Stimulated activated effector memory CD8-positive, alpha-beta T cell treated with anti-CD3 and anti-CD28 coated beads, Interleukin-12 subunit alpha, Interleukin-12 subunit beta, amount 100 ng/mL, for 72 hours (primary cell): ENCODE measurements at regions not wholly inside any gene's neighbourhood (a gene's known extent, or its start where the extent isn't known, plus 50 kb on each side); places are given as distances from the start of the nearest gene placed in this dataset.

ENCODE experiments used
- ATAC-seq: fragments of 150-1000 bp; cut with Tn5 transposase; 2 replicates; pipeline ENCODE4 v1.10.0; 2021
- DNase-seq, 2 donors: peaks; one replicate each; pipeline ENCODE4 v3.0.0; 2021 to 2022; ENCODE audit warnings: low spot score in 2 of 2
- H3K27ac Mint-ChIP-seq: one replicate; pipeline ENCODE4 v1.8.0; 2022; ENCODE audit warnings: mild to moderate bottlenecking, mixed read lengths
- H3K36me3 Mint-ChIP-seq: one replicate; pipeline ENCODE4 v1.8.0; 2022; ENCODE audit warnings: mild to moderate bottlenecking, mixed read lengths
- H3K4me1 Mint-ChIP-seq: one replicate; pipeline ENCODE4 v1.8.0; 2022; ENCODE audit warnings: mixed read lengths
- H3K4me3 Mint-ChIP-seq: one replicate; pipeline ENCODE4 v1.8.0; 2022; ENCODE audit warnings: mild to moderate bottlenecking, mixed read lengths
- H3K9me3 Mint-ChIP-seq: one replicate; pipeline ENCODE4 v1.8.0; 2022; ENCODE audit warnings: mixed read lengths

- H3K36me3 Mint-ChIP-seq, result no peaks in the 10 kb centered on the region
- ATAC-seq, result no peak
Measured at GRCh38 chrX:38985945-38986344, 184.7 kb downstream of the MID1IP1 start.

GRCh38 chrX:38986586-38986985 lies 185.3 kb downstream of the MID1IP1 start:
- Mint-ChIP-seq H3K4me3 (no peak overlapping the region), H3K36me3 (no peaks in the 10 kb centered on the region), H3K27ac (no peak overlapping the region), H3K4me1 (no peaks in the 10 kb centered on the region), H3K9me3 (no peaks in the 10 kb centered on the region)
- ATAC-seq (no peak), DNase-seq (no peak)

More at GRCh38 chrX:38985945-38986344, 184.7 kb downstream of the MID1IP1 start:
- no peak overlapping the region for H3K27ac Mint-ChIP-seq
- H3K4me1 Mint-ChIP-seq, result no peaks in the 10 kb centered on the region
- no peak overlapping the region for H3K4me3 Mint-ChIP-seq
- no peaks in the 10 kb centered on the region for H3K9me3 Mint-ChIP-seq
- no peak for DNase-seq

GRCh38 chrX:38987198-38987651 lies 186.0 kb downstream of the MID1IP1 start:
- DNase-seq (no peak), ATAC-seq (no peak)
- H3K27ac Mint-ChIP-seq, result no peak overlapping the region
- H3K4me3 Mint-ChIP-seq, result no peak overlapping the region
- no peaks in the 10 kb centered on the region for H3K36me3 Mint-ChIP-seq
- H3K4me1 Mint-ChIP-seq, result no peaks in the 10 kb centered on the region
- no peaks in the 10 kb centered on the region for H3K9me3 Mint-ChIP-seq

GRCh38 chrX:38988301-38988700 lies 187.0 kb downstream of the MID1IP1 start:
- no peak for ATAC-seq
- H3K4me3 Mint-ChIP-seq, result no peak overlapping the region
- H3K4me1 Mint-ChIP-seq, result no peaks in the 10 kb centered on the region
- H3K36me3 Mint-ChIP-seq, result no peaks in the 10 kb centered on the region
- H3K27ac Mint-ChIP-seq, result no peak overlapping the region
- no peak for DNase-seq
- no peaks in the 10 kb centered on the region for H3K9me3 Mint-ChIP-seq

GRCh38 chrX:38989076-38989475 lies 187.8 kb downstream of the MID1IP1 start:
- H3K4me1 Mint-ChIP-seq, result no peaks in the 10 kb centered on the region
- H3K9me3 Mint-ChIP-seq, result no peaks in the 10 kb centered on the region
- no peak overlapping the region for H3K4me3 Mint-ChIP-seq
- DNase-seq (no peak), ATAC-seq (no peak)
- H3K36me3 Mint-ChIP-seq, result no peaks in the 10 kb centered on the region
- H3K27ac Mint-ChIP-seq, result no peak overlapping the region

GRCh38 chrX:38991656-38992440 lies 190.6 kb downstream of the MID1IP1 start:
- Mint-ChIP-seq H3K36me3 (no peaks in the 10 kb centered on the region), H3K4me3 (no peak overlapping the region), H3K4me1 (no peaks in the 10 kb centered on the region), H3K27ac (no peak overlapping the region), H3K9me3 (no peaks in the 10 kb centered on the region)
- ATAC-seq, result no peak
- DNase-seq, result no peak

- no peak overlapping the region for H3K4me3 Mint-ChIP-seq
- H3K4me1 Mint-ChIP-seq, result no peaks in the 10 kb centered on the region
- no peaks in the 10 kb centered on the region for H3K9me3 Mint-ChIP-seq
- H3K36me3 Mint-ChIP-seq, result no peaks in the 10 kb centered on the region
- H3K27ac Mint-ChIP-seq, result no peak overlapping the region
- DNase-seq (no peak), ATAC-seq (no peak)
Measured at GRCh38 chrX:38992441-38993096, 191.3 kb downstream of the MID1IP1 start.

- DNase-seq (no peak), ATAC-seq (no peak)
- H3K4me3 Mint-ChIP-seq, result no peak overlapping the region
- H3K9me3 Mint-ChIP-seq, result no peaks in the 10 kb centered on the region
- H3K27ac Mint-ChIP-seq, result no peak overlapping the region
- H3K36me3 Mint-ChIP-seq, result no peaks in the 10 kb centered on the region
- H3K4me1 Mint-ChIP-seq, result no peaks in the 10 kb centered on the region
Measured at GRCh38 chrX:38993500-38993899, 192.2 kb downstream of the MID1IP1 start.

- ATAC-seq (no peak), DNase-seq (no peak)
- Mint-ChIP-seq H3K27ac (no peak overlapping the region), H3K4me3 (no peak overlapping the region), H3K9me3 (no peaks in the 10 kb centered on the region), H3K36me3 (no peaks in the 10 kb centered on the region), H3K4me1 (no peaks in the 10 kb centered on the region)
Measured at GRCh38 chrX:38999099-38999498, 197.8 kb downstream of the MID1IP1 start.

- Mint-ChIP-seq H3K4me1 (no peaks in the 10 kb centered on the region), H3K4me3 (no peak overlapping the region), H3K36me3 (no peaks in the 10 kb centered on the region), H3K27ac (no peak overlapping the region), H3K9me3 (no peaks in the 10 kb centered on the region)
- ATAC-seq, result no peak
- DNase-seq, result no peak
Measured at GRCh38 chrX:38999967-39000745, 198.9 kb downstream of the MID1IP1 start.

GRCh38 chrX:39000802-39001201 lies 199.5 kb downstream of the MID1IP1 start:
- Mint-ChIP-seq H3K36me3 (no peaks in the 10 kb centered on the region), H3K4me3 (no peak overlapping the region), H3K9me3 (no peaks in the 10 kb centered on the region), H3K4me1 (no peaks in the 10 kb centered on the region), H3K27ac (no peak overlapping the region)
- DNase-seq, result no peak
- ATAC-seq, result no peak

GRCh38 chrX:39002466-39002865 lies 201.2 kb downstream of the MID1IP1 start:
- H3K4me3 Mint-ChIP-seq, result no peak overlapping the region
- ATAC-seq, result no peak

GRCh38 chrX:39008549-39008948 lies 207.3 kb downstream of the MID1IP1 start:
- Mint-ChIP-seq H3K27ac (no peak overlapping the region), H3K4me1 (no peaks in the 10 kb centered on the region), H3K4me3 (no peak overlapping the region), H3K9me3 (no peaks in the 10 kb centered on the region), H3K36me3 (no peaks in the 10 kb centered on the region)
- DNase-seq (no peak), ATAC-seq (no peak)

More at GRCh38 chrX:39002466-39002865, 201.2 kb downstream of the MID1IP1 start:
- Mint-ChIP-seq H3K36me3 (no peaks in the 10 kb centered on the region), H3K4me1 (no peaks in the 10 kb centered on the region), H3K27ac (no peak overlapping the region), H3K9me3 (no peaks in the 10 kb centered on the region)
- DNase-seq, result no peak

GRCh38 chrX:39011454-39012221 lies 210.4 kb downstream of the MID1IP1 start:
- no peaks in the 10 kb centered on the region for H3K9me3 Mint-ChIP-seq
- no peak for DNase-seq
- no peaks in the 10 kb centered on the region for H3K36me3 Mint-ChIP-seq
- ATAC-seq, result no peak
- no peak overlapping the region for H3K4me3 Mint-ChIP-seq
- no peaks in the 10 kb centered on the region for H3K4me1 Mint-ChIP-seq
- H3K27ac Mint-ChIP-seq, result no peak overlapping the region

GRCh38 chrX:39012621-39013111 lies 211.4 kb downstream of the MID1IP1 start:
- H3K27ac Mint-ChIP-seq, result no peak overlapping the region
- DNase-seq (no peak), ATAC-seq (no peak)
- H3K4me1 Mint-ChIP-seq, result no peaks in the 10 kb centered on the region
- H3K9me3 Mint-ChIP-seq, result no peaks in the 10 kb centered on the region
- no peak overlapping the region for H3K4me3 Mint-ChIP-seq
- no peaks in the 10 kb centered on the region for H3K36me3 Mint-ChIP-seq
